ENCODE measurements at regions not wholly inside any gene's neighbourhood (a gene's known extent, or its start where the extent isn't known, plus 50 kb on each side); places are given as distances from the start of the nearest gene placed in this dataset.

DNA sequence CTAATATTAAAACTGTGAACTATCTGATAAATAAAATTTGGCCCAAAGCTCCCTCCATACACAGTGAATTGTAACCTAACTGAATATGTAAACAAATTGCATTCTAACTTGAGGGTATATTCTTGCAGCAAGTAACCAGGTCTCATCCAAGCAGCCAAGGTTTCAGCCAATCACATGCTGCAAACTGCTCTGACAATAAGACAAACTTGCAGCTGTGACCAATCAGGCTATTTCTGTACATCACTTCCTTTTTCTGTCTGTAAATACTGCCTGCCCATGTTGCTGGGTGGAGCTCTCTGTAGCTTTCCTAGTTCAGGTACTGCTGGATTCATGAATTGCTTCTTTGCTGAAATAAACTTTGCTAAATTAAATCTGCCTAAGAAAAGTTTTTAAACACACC is 499.0 kb downstream of the GALC start:
- H3K27me3 ChIP-seq (ENCODE audit: control insufficient read depth, insufficient read depth, low read length) = no peaks in the 10 kb centered on the region
- no peak overlapping the region for H3K4me3 ChIP-seq (ENCODE audit: low read length)
- H3K4me1 ChIP-seq (ENCODE audit: control insufficient read depth, insufficient read depth, low read length) = no peaks in the 10 kb centered on the region
- no peak for DNase-seq
- H3K36me3 ChIP-seq (ENCODE audit: control insufficient read depth, insufficient read depth, low read length) = no peaks in the 10 kb centered on the region
- no peaks in the 10 kb centered on the region for H3K9me3 ChIP-seq (ENCODE audit: control insufficient read depth, low read depth, low read length)
- no peak overlapping the region for H3K27ac ChIP-seq (ENCODE audit: low read length)

DNA sequence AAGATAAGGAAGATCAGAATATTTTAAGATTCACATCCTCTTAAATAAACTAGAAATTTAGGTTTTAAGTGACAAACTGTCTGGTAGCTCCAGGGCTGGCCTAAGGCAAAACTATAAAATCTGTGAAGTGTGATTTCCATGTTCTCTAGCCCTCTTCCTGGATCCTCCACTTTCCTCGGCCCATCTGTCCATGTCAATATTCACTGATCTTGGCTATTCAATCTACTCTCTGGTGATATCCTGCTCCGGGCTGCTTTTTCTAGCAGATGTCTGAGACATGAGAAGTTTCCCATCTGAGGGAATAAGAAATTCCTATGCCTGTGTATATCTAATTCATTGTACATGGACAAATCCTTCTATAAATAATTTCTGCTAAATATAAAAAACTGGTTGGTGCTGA is 500.4 kb downstream of the GALC start:
- Histone ChIP-seq H3K36me3 (ENCODE audit: control insufficient read depth, insufficient read depth, low read length) (no peaks in the 10 kb centered on the region), H3K9me3 (ENCODE audit: control insufficient read depth, low read depth, low read length) (no peaks in the 10 kb centered on the region), H3K27me3 (ENCODE audit: control insufficient read depth, insufficient read depth, low read length) (no peaks in the 10 kb centered on the region), H3K4me1 (ENCODE audit: control insufficient read depth, insufficient read depth, low read length) (no peaks in the 10 kb centered on the region), H3K27ac (ENCODE audit: low read length) (no peak overlapping the region), H3K4me3 (ENCODE audit: low read length) (no peak overlapping the region)
- no CpG with 5 or more reads among the region's 2 CpGs for WGBS (ENCODE audit: insufficient coverage, low lambda C conversion rate)
- DNase-seq = no peak

DNA sequence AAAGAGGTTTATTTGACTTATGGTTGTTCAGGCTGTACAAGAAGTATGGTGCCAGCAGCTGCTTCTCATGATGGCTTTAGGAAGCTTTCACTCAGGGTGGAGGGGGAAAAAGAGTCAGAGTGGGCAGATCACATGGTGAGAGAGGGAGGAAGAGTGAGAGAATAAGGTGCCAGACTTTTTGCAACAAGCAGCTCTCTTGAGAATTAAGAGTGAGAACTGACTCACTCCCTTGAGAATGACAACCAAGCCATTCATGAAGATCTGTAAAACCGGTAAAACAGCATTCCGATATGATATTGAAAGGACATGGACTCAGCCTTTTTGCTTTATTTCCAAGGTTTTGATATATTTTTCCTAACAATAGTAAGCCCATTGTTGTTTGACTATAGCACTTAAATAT is 501.2 kb downstream of the GALC start:
- Histone ChIP-seq H3K27me3 (ENCODE audit: control insufficient read depth, insufficient read depth, low read length) (no peaks in the 10 kb centered on the region), H3K9me3 (ENCODE audit: control insufficient read depth, low read depth, low read length) (no peaks in the 10 kb centered on the region), H3K27ac (ENCODE audit: low read length) (no peak overlapping the region), H3K4me3 (ENCODE audit: low read length) (no peak overlapping the region), H3K4me1 (ENCODE audit: control insufficient read depth, insufficient read depth, low read length) (no peaks in the 10 kb centered on the region), H3K36me3 (ENCODE audit: control insufficient read depth, insufficient read depth, low read length) (no peaks in the 10 kb centered on the region)
- DNase-seq = no peak
- 67% methylated on average over 1 of the region's 2 CpGs for WGBS (ENCODE audit: insufficient coverage, low lambda C conversion rate)

- Histone ChIP-seq H3K4me3 (ENCODE audit: low read length) (no peak overlapping the region), H3K27me3 (ENCODE audit: control insufficient read depth, insufficient read depth, low read length) (no peaks in the 10 kb centered on the region), H3K27ac (ENCODE audit: low read length) (no peak overlapping the region), H3K9me3 (ENCODE audit: control insufficient read depth, low read depth, low read length) (no peaks in the 10 kb centered on the region), H3K4me1 (ENCODE audit: control insufficient read depth, insufficient read depth, low read length) (no peaks in the 10 kb centered on the region), H3K36me3 (ENCODE audit: control insufficient read depth, insufficient read depth, low read length) (no peaks in the 10 kb centered on the region)
- 73% methylated on average over 2 of the region's 2 CpGs for WGBS (ENCODE audit: insufficient coverage, low lambda C conversion rate)
- no peak for DNase-seq
These were observed 503.7 kb downstream of the GALC start for GRCh38 chr14:87489196-87489819.

- DNase-seq = no peak
- Histone ChIP-seq H3K4me3 (ENCODE audit: low read length) (no peak overlapping the region), H3K36me3 (ENCODE audit: control insufficient read depth, insufficient read depth, low read length) (no peaks in the 10 kb centered on the region), H3K27ac (ENCODE audit: low read length) (no peak overlapping the region), H3K4me1 (ENCODE audit: control insufficient read depth, insufficient read depth, low read length) (no peaks in the 10 kb centered on the region), H3K9me3 (ENCODE audit: control insufficient read depth, low read depth, low read length) (no peaks in the 10 kb centered on the region), H3K27me3 (ENCODE audit: control insufficient read depth, insufficient read depth, low read length) (no peaks in the 10 kb centered on the region)
- WGBS (ENCODE audit: insufficient coverage, low lambda C conversion rate) = no CpG with 5 or more reads among the region's 8 CpGs
These were observed 509.4 kb downstream of the GALC start for GRCh38 chr14:87483271-87484260.

DNA sequence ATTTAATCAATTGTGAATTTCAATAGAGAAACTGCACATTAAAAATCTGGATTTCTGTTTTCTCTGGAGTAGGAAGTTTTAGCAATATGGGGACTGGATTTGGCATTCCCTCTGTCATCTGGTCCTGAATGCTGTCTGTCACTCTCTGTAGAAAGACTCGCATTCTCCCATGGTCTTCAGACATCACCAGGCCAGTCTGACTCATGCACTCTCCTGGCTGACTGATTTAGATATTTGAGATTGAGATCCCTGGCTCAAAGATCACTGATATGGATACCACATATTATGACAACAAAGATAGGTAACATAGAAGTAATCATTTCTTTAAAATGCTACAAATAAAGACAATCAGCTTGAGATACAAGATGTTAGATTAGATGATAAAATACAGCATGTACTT is 524.5 kb downstream of the GALC start:
- Histone ChIP-seq H3K27ac (ENCODE audit: low read length) (no peak overlapping the region), H3K9me3 (ENCODE audit: control insufficient read depth, low read depth, low read length) (no peaks in the 10 kb centered on the region), H3K27me3 (ENCODE audit: control insufficient read depth, insufficient read depth, low read length) (no peaks in the 10 kb centered on the region), H3K4me3 (ENCODE audit: low read length) (no peak overlapping the region), H3K36me3 (ENCODE audit: control insufficient read depth, insufficient read depth, low read length) (no peaks in the 10 kb centered on the region), H3K4me1 (ENCODE audit: control insufficient read depth, insufficient read depth, low read length) (no peaks in the 10 kb centered on the region)
- WGBS (ENCODE audit: insufficient coverage, low lambda C conversion rate) = no CpG with 5 or more reads among the region's 1 CpG
- DNase-seq = no peak

DNA sequence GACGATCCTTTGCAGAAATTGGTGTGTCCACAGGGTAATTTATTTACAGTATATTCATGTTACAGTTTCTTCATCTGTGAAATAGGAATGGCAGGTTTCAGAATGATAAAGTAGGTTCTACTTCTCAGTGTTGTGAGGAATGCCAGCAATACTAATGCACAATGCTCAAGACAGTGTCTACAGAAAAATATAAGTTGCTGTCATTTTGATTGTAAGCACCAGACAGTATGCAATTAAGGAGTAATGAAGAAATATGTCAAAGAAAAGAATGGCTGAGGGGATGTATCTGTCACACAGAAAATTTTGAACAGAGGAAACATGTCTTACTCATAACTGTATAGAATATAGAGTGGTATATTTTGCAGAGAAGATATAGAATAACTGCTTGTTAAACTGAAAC is 525.4 kb downstream of the GALC start:
- no peak for DNase-seq
- H3K4me3 ChIP-seq (ENCODE audit: low read length) = no peak overlapping the region
- no peaks in the 10 kb centered on the region for H3K4me1 ChIP-seq (ENCODE audit: control insufficient read depth, insufficient read depth, low read length)
- H3K27ac ChIP-seq (ENCODE audit: low read length) = no peak overlapping the region
- 100% methylated on average over 1 of the region's 1 CpG for WGBS (ENCODE audit: insufficient coverage, low lambda C conversion rate)
- H3K36me3 ChIP-seq (ENCODE audit: control insufficient read depth, insufficient read depth, low read length) = no peaks in the 10 kb centered on the region
- no peaks in the 10 kb centered on the region for H3K9me3 ChIP-seq (ENCODE audit: control insufficient read depth, low read depth, low read length)
- H3K27me3 ChIP-seq (ENCODE audit: control insufficient read depth, insufficient read depth, low read length) = no peaks in the 10 kb centered on the region

GRCh38 chr14:87465770-87466169 is 527.2 kb downstream of the GALC start:
- 63% methylated on average over 2 of the region's 4 CpGs for whole genome bisulfite sequencing (ENCODE audit: insufficient coverage, low lambda C conversion rate)
- no peaks in the 10 kb centered on the region for H3K4me1 ChIP-seq (ENCODE audit: control insufficient read depth, insufficient read depth, low read length)
- no peaks in the 10 kb centered on the region for H3K9me3 ChIP-seq (ENCODE audit: control insufficient read depth, low read depth, low read length)

DNA sequence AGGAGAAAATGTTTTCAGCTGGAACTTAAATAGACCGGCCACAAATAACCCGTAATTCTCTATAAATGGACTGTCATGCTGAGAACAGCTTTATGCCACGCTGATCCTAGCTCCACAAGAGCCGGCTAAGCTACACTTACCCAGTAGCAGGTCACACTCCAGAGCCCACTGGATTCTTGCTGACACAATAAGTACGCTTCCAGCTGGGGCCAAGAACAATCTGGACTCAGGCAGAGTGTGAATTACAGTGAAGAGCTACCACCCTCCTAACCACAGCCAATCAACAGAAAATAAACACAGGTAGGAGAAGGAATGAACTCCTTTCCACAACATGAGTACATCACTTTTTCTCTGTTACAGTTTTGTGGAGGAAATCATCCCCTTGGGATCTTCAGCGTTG is 531.3 kb downstream of the GALC start:
- WGBS (ENCODE audit: insufficient coverage, low lambda C conversion rate) = 100% methylated on average over 1 of the region's 6 CpGs
- no peaks in the 10 kb centered on the region for H3K9me3 ChIP-seq (ENCODE audit: control insufficient read depth, low read depth, low read length)
- no peaks in the 10 kb centered on the region for H3K36me3 ChIP-seq (ENCODE audit: control insufficient read depth, insufficient read depth, low read length)
- H3K27ac ChIP-seq (ENCODE audit: low read length) = no peak overlapping the region
- DNase-seq = no peak
- no peaks in the 10 kb centered on the region for H3K27me3 ChIP-seq (ENCODE audit: control insufficient read depth, insufficient read depth, low read length)
- H3K4me1 ChIP-seq (ENCODE audit: control insufficient read depth, insufficient read depth, low read length) = no peaks in the 10 kb centered on the region
- H3K4me3 ChIP-seq (ENCODE audit: low read length) = no peak overlapping the region

More at GRCh38 chr14:87465770-87466169, 527.2 kb downstream of the GALC start:
- Histone ChIP-seq H3K4me3 (ENCODE audit: low read length) (no peak overlapping the region), H3K36me3 (ENCODE audit: control insufficient read depth, insufficient read depth, low read length) (no peaks in the 10 kb centered on the region), H3K27me3 (ENCODE audit: control insufficient read depth, insufficient read depth, low read length) (no peaks in the 10 kb centered on the region), H3K27ac (ENCODE audit: low read length) (no peak overlapping the region)
- no peak for DNase-seq

DNA sequence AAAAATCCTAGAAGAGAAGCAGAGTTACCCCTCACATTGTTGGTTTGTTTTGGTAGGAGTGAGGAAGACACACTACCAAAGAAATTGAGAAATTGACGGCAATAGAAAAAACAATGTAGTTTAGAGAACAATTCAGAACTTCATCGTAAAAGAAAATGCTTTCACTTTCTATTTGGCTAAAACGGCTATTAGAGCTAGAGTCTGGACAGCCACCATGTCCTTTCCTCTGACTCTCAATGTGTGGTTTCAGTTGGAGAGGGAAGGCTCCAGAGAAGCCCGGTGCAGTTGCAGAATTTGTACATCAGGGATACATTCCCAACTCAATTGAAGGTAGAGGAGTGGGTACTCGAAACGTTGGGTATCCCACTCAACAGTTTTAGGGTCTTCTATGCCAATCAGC is 535.3 kb downstream of the GALC start:
- no peak for DNase-seq
- no peak overlapping the region for H3K27ac ChIP-seq (ENCODE audit: low read length)
- H3K4me3 ChIP-seq (ENCODE audit: low read length) = no peak overlapping the region
- H3K4me1 ChIP-seq (ENCODE audit: control insufficient read depth, insufficient read depth, low read length) = no peaks in the 10 kb centered on the region
- H3K36me3 ChIP-seq (ENCODE audit: control insufficient read depth, insufficient read depth, low read length) = no peaks in the 10 kb centered on the region
- H3K9me3 ChIP-seq (ENCODE audit: control insufficient read depth, low read depth, low read length) = no peaks in the 10 kb centered on the region
- no peaks in the 10 kb centered on the region for H3K27me3 ChIP-seq (ENCODE audit: control insufficient read depth, insufficient read depth, low read length)
- WGBS (ENCODE audit: insufficient coverage, low lambda C conversion rate) = 95% methylated on average over 3 of the region's 6 CpGs

All from large intestine (tissue), 3 donors.